ENCODE measurements at regions not wholly inside any gene's neighbourhood (a gene's known extent, or its start where the extent isn't known, plus 50 kb on each side); places are given as distances from the start of the nearest gene placed in this dataset.
"Not testable (repeated sequence)": the region's sequence is repeated elsewhere in the genome, so short reads cannot be mapped to it uniquely, and the experiment has no call there.

DNA sequence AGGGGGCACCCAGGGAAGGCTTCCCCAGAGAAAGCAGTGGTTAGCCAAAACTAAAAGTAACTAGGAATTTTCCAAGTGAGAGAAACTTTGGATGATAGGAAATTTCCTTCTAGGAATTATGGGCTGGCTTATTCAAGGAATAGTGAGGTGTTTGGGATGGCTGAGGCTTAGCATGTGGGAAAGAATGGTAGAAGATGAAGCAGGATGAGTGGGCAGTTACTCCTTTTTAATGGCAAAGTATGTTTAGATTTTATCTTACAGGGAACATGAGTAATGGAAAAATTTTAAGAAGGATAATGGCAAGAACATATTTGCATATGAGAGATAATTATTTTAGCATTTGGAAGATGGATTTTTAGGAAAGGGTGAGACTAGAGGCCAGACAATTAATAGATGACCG is 197.6 kb downstream of the SLC38A4 start:
- Histone ChIP-seq H3K4me3 (no peak overlapping the region), H3K27ac (no peak overlapping the region)
- no peak for TF ChIP-seq CTCF (IDR thresholded peaks at IDR 0.05)
- no peak for DNase-seq (ENCODE audit: low spot score)

DNA sequence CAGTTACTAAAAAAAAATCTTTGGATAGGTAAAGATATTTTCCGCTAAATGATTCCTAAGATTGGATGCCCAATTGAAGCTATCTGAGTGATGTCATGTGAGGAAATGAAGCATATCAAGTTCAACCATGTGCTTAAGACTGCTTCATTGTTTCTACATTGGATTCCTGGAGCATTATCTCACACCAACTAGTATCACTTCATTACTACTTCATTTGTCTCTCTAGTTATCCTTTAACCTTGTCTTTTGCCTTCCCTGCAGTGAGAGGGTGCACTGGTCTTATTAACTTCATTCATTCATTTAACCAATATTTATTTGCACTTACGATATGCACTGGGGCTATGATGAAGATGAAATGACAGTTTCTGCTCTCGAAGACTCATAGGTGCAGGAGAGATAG is 198.1 kb downstream of the SLC38A4 start:
- no peak overlapping the region for H3K27ac ChIP-seq
- TF ChIP-seq CTCF (IDR thresholded peaks at IDR 0.05) = no peak
- no peak for DNase-seq (ENCODE audit: low spot score)
- no peak overlapping the region for H3K4me3 ChIP-seq

DNA sequence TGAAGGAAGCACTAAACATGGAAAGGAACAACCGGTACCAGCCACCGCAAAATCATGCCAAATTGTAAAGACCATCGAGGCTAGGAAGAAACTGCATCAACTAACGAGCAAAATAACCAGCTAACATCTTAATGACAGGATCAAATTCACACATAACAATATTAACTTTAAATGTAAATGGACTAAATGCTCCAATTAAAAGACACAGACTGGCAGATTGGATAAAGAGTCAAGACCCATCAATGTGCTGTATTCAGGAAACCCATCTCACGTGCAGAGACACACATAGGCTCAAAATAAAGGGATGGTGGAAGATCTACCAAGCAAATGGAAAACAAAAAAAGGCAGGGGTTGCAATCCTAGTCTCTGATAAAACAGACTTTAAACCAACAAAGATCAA is 206.3 kb downstream of the SLC38A4 start:
- H3K4me3 ChIP-seq; DNase-seq (ENCODE audit: low spot score); H3K27ac ChIP-seq: not testable (repeated sequence)

DNA sequence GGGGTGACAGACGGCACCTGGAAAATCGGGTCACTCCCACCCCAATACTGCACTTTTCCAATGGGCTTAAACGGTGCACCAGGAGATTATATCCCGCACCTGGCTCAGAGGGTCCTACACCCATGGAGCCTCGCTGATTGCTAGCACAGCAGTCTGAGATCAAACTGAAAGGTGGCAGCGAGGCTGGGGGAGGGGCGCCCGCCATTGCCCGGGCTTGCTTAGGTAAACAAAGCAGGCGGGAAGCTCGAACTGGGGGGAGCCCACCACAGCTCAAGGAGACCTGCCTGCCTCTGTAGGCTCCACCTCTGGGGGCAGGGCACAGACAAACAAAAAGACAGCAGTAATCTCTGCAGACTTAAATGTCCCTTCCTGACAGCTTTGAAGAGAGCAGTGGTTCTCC is 208.1 kb downstream of the SLC38A4 start:
- Histone ChIP-seq H3K27ac (peak overlapping the region; percentile 55 to 72), H3K4me3 (peak overlapping the region; percentile 28)
- not testable (repeated sequence) for DNase-seq (ENCODE audit: low spot score)

- Histone ChIP-seq H3K27ac (peak overlapping the region; percentile 55 to 72), H3K4me3 (peak overlapping the region; percentile 28)
- peak; percentile 78 for DNase-seq (ENCODE audit: low spot score)
- no peak for TF ChIP-seq CTCF (IDR thresholded peaks at IDR 0.05)
Observed at GRCh38 chr12:46617167-46617566, 208.6 kb downstream of the SLC38A4 start.

- Histone ChIP-seq H3K4me3 (no peak overlapping the region), H3K27ac (no peak overlapping the region)
- no peak for TF ChIP-seq CTCF (IDR thresholded peaks at IDR 0.05)
- DNase-seq (ENCODE audit: low spot score) = no peak
Observed at GRCh38 chr12:46610754-46611153, 215.0 kb downstream of the SLC38A4 start.

DNA sequence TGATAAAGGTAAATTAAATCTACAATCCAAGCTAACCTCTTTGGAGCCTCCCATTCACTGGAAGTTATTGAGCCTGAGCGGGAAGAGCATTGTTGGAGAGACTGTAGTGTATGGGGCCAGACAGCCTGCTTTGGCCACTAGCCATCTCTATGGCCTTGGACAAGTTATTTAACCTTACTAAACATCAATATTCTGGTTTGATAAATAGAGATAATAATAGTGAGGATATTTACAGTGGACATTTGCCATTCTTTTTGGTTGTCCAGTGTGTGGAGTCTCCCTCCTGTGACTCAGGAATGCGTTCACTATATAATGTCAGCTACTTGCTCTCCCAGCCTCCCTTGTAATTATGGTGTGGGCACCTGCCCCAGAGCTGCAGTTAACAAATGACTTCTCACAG is 216.1 kb downstream of the SLC38A4 start:
- Histone ChIP-seq H3K4me3 (no peak overlapping the region), H3K27ac (peak overlapping the region; percentile 49 to 73)
- DNase-seq (ENCODE audit: low spot score) = no peak
- no peak for TF ChIP-seq CTCF (IDR thresholded peaks at IDR 0.05)

DNA sequence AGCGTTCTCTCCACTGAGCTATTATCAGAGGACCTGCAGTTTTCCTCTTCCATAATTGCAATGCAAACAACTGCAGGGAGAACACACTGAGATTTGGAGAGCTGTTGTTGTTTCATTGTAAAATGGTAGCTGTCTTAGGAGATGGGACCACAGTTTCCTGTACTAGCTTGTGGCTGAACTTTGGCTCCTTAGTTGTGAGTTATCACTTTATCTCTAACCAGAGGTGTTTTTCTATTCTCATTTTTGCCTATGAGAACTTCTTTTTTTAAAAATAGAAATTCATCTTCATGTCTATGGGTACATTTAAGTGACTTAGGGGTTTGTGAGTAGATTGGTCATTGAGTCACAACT is 216.5 kb downstream of the SLC38A4 start:
- TF ChIP-seq CTCF (IDR thresholded peaks at IDR 0.05) = no peak
- no peak for DNase-seq (ENCODE audit: low spot score)
- H3K27ac ChIP-seq = peak overlapping the region; percentile 67 to 73
- H3K4me3 ChIP-seq = no peak overlapping the region

All from coronary artery (tissue), 2 donors.